ENCODE measurements at regions not wholly inside any gene's neighbourhood (a gene's known extent, or its start where the extent isn't known, plus 50 kb on each side); places are given as distances from the start of the nearest gene placed in this dataset.

DNA sequence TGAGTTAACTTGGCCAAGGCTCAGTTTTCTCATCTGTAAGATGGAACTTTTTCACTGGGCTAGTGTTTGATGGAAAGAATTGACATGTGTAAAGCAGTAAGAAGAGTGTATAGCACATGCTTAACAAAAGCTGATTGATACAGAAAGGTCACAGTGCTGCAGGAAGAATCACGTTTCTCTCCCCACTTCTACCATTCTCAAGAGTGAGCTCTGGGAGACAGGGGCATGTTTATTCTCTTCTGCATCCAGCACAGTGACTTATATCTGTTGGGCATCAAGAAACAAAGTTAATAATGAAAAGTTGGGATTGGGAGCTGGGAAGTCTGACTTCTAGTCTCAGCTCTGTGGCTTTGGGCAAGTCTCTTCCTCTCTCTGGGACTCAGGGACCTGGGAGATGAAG lies 55.3 kb downstream of the IRX3 start:
- TF ChIP-seq, protein P1, sequence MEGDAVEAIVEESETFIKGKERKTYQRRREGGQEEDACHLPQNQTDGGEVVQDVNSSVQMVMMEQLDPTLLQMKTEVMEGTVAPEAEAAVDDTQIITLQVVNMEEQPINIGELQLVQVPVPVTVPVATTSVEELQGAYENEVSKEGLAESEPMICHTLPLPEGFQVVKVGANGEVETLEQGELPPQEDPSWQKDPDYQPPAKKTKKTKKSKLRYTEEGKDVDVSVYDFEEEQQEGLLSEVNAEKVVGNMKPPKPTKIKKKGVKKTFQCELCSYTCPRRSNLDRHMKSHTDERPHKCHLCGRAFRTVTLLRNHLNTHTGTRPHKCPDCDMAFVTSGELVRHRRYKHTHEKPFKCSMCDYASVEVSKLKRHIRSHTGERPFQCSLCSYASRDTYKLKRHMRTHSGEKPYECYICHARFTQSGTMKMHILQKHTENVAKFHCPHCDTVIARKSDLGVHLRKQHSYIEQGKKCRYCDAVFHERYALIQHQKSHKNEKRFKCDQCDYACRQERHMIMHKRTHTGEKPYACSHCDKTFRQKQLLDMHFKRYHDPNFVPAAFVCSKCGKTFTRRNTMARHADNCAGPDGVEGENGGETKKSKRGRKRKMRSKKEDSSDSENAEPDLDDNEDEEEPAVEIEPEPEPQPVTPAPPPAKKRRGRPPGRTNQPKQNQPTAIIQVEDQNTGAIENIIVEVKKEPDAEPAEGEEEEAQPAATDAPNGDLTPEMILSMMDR (IDR thresholded peaks at IDR 0.05): no peak
- TF ChIP-seq POLR2A (IDR thresholded peaks at IDR 0.05): no peak

All from body of pancreas (tissue), 4 donors.